ENCODE measurements at regions not wholly inside any gene's neighbourhood (a gene's known extent, or its start where the extent isn't known, plus 50 kb on each side); places are given as distances from the start of the nearest gene placed in this dataset.

DNA sequence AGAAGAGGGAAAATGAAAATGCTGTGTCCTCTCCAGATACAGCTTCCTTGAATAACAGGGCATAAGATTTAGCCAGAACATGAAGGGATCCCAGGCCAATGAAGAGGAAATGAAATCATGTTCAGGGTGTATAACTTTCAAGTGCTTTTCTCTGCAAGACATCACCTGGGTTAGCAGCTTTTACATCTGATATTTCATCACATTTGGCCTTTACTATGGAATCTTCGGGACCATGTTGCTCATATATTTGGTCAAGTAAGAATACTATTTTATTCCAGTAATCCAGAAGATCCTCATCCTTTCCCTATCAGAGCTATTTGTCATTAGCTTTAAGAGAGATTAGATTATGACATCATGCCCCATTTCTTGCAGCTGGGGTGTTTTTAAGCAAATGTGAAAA is 66.3 kb upstream of the OR5AK2 start:
- no peak overlapping the region for H3K4me3 Mint-ChIP-seq
- DNase-seq, result no peak
- Histone ChIP-seq H3K79me2 (ENCODE audit: control insufficient read depth, insufficient read depth, low read length) (no peaks in the 10 kb centered on the region), H3K9ac (ENCODE audit: low read length) (no peak overlapping the region), H2AFZ (ENCODE audit: insufficient read depth, low read depth, low read length, poor library complexity, severe bottlenecking) (no peak overlapping the region), H3K27me3 (replicated peaks in 1 of 4; ENCODE audit: control extremely low read depth in 1 of 4, control insufficient read depth in 3 of 4, insufficient read depth in 4 of 4, low read length in 3 of 4) (no peaks in the 10 kb centered on the region), H4K20me1 (ENCODE audit: control insufficient read depth, insufficient read depth, low read length, poor library complexity, severe bottlenecking) (no peaks in the 10 kb centered on the region), H3K9me3 (ENCODE audit: control extremely low read depth in 1 of 3, control insufficient read depth in 2 of 3, insufficient read depth in 1 of 3, low read length in 2 of 3) (peaks cover 0 to 1% (median 0%) of the 10 kb centered on the region in 3 donors), H3K4me2 (replicated peaks; ENCODE audit: low read depth, low read length, poor library complexity, severe bottlenecking) (no peak overlapping the region), H3K36me3 (replicated peaks in 1 of 2; ENCODE audit: control extremely low read depth in 1 of 2, control insufficient read depth in 1 of 2, extremely low read depth in 1 of 2, insufficient read depth in 2 of 2, low read length in 1 of 2) (no peaks in the 10 kb centered on the region), H3K27ac (ENCODE audit: low read length in 2 of 2) (no peak overlapping the region), H3K4me1 (ENCODE audit: control insufficient read depth in 2 of 2, insufficient read depth in 2 of 2, low read length in 2 of 2) (no peaks in the 10 kb centered on the region), H3K4me3 (ENCODE audit: control extremely low read depth in 1 of 5, extremely low read depth in 1 of 5, insufficient read depth in 1 of 5, low read depth in 2 of 5, low read length in 4 of 5) (no peak overlapping the region)
- no CpG with 5 or more reads among the region's 1 CpG for WGBS (ENCODE audit: insufficient coverage)
- CTCF ChIA-PET, result interaction anchor here (0.6 kb wide), 1 partner anchor 658 kb away, joined by 3 read pairs; no protein-coding TSS in a partner anchor
- no peaks in the 10 kb centered on the region for H3K27me3 Mint-ChIP-seq
- H3K9me3 Mint-ChIP-seq (ENCODE audit: insufficient read depth), result peaks cover 5% of the 10 kb centered on the region
- TF ChIP-seq, protein P1, sequence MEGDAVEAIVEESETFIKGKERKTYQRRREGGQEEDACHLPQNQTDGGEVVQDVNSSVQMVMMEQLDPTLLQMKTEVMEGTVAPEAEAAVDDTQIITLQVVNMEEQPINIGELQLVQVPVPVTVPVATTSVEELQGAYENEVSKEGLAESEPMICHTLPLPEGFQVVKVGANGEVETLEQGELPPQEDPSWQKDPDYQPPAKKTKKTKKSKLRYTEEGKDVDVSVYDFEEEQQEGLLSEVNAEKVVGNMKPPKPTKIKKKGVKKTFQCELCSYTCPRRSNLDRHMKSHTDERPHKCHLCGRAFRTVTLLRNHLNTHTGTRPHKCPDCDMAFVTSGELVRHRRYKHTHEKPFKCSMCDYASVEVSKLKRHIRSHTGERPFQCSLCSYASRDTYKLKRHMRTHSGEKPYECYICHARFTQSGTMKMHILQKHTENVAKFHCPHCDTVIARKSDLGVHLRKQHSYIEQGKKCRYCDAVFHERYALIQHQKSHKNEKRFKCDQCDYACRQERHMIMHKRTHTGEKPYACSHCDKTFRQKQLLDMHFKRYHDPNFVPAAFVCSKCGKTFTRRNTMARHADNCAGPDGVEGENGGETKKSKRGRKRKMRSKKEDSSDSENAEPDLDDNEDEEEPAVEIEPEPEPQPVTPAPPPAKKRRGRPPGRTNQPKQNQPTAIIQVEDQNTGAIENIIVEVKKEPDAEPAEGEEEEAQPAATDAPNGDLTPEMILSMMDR (IDR thresholded peaks at IDR 0.05), result no peak
- no peak for TF ChIP-seq EZH2 (IDR thresholded peaks at IDR 0.05; ENCODE audit: borderline replicate concordance, insufficient read depth, low read depth, low read length, poor library complexity, severe bottlenecking)
- ATAC-seq (ENCODE audit: low read depth), result no peak
- H3K27ac Mint-ChIP-seq, result no peak overlapping the region
- H3K4me1 Mint-ChIP-seq, result no peaks in the 10 kb centered on the region
- POLR2A ChIA-PET, result no interaction called here
- intact Hi-C loops (cut with micrococcal nuclease), result no loop called here

DNA sequence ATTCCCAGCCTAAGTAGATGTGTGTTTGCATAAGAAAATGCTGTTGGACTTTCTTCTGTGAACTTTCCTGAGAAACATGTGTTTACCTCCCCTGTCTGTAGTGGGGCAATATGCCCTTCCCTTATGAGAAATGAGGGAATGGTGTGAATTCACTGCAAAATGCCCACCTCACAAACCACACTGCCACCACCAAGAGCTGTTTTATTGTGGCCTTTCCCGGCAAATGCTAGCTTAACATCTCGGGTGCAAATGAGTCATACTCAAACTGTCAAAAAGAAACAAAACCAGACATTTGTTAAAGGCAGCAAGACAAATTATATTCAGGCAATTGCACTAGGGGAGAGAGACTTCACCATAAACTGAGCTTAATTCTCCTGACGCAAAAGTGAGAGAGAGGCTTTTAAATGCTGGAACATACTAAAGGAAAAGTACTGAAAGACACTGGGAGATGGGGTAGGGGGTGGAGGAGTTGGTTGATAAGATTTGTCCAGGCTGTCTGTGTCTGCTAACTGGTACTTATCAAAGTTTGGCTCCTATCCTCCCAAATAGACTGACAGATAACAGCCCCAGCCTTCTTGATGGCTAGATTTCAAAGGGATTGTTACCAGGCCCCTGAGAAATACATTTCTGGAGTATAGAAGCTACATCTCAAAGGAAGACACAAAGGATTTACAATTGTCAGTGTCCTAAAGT is 70.9 kb upstream of the OR5AK2 start:
- H3K4me1 Mint-ChIP-seq, result no peaks in the 10 kb centered on the region
- peaks cover 3% of the 10 kb centered on the region for H3K9me3 Mint-ChIP-seq (ENCODE audit: insufficient read depth)
- no peak for DNase-seq
- Histone ChIP-seq H4K20me1 (ENCODE audit: control insufficient read depth, insufficient read depth, low read length, poor library complexity, severe bottlenecking) (no peaks in the 10 kb centered on the region), H3K36me3 (replicated peaks in 1 of 2; ENCODE audit: control extremely low read depth in 1 of 2, control insufficient read depth in 1 of 2, extremely low read depth in 1 of 2, insufficient read depth in 2 of 2, low read length in 1 of 2) (no peaks in the 10 kb centered on the region), H3K4me1 (ENCODE audit: control insufficient read depth in 2 of 2, insufficient read depth in 2 of 2, low read length in 2 of 2) (no peaks in the 10 kb centered on the region), H3K27ac (ENCODE audit: low read length in 2 of 2) (no peak overlapping the region), H3K9ac (ENCODE audit: low read length) (no peak overlapping the region), H3K4me3 (ENCODE audit: control extremely low read depth in 1 of 5, extremely low read depth in 1 of 5, insufficient read depth in 1 of 5, low read depth in 2 of 5, low read length in 4 of 5) (no peak overlapping the region), H3K27me3 (replicated peaks in 1 of 4; ENCODE audit: control extremely low read depth in 1 of 4, control insufficient read depth in 3 of 4, insufficient read depth in 4 of 4, low read length in 3 of 4) (no peaks in the 10 kb centered on the region), H2AFZ (ENCODE audit: insufficient read depth, low read depth, low read length, poor library complexity, severe bottlenecking) (no peak overlapping the region), H3K4me2 (replicated peaks; ENCODE audit: low read depth, low read length, poor library complexity, severe bottlenecking) (no peak overlapping the region), H3K9me3 (ENCODE audit: control extremely low read depth in 1 of 3, control insufficient read depth in 2 of 3, insufficient read depth in 1 of 3, low read length in 2 of 3) (peaks cover 0 to 1% (median 0%) of the 10 kb centered on the region in 3 donors), H3K79me2 (ENCODE audit: control insufficient read depth, insufficient read depth, low read length) (no peaks in the 10 kb centered on the region)
- 75% methylated on average over 1 of the region's 3 CpGs for WGBS (ENCODE audit: insufficient coverage)
- no peaks in the 10 kb centered on the region for H3K27me3 Mint-ChIP-seq
- CTCF ChIA-PET, result no interaction called here
- no peak for TF ChIP-seq EZH2 (IDR thresholded peaks at IDR 0.05; ENCODE audit: borderline replicate concordance, insufficient read depth, low read depth, low read length, poor library complexity, severe bottlenecking)
- TF ChIP-seq, protein P1 (IDR thresholded peaks at IDR 0.05), result no peak
- POLR2A ChIA-PET, result no interaction called here
- no peak for ATAC-seq (ENCODE audit: low read depth)
- no peak overlapping the region for H3K4me3 Mint-ChIP-seq
- no peak overlapping the region for H3K27ac Mint-ChIP-seq
- intact Hi-C loops (cut with micrococcal nuclease), result no loop called here
